ENCODE measurements at regions not wholly inside any gene's neighbourhood (a gene's known extent, or its start where the extent isn't known, plus 50 kb on each side); places are given as distances from the start of the nearest gene placed in this dataset.

- no peak for TF ChIP-seq TARDBP (IDR thresholded peaks at IDR 0.05)
- TF ChIP-seq LEF1 (IDR thresholded peaks at IDR 0.05; ENCODE audit: borderline replicate concordance) = no peak
- TF ChIP-seq FOXM1 (IDR thresholded peaks at IDR 0.05; ENCODE audit: borderline replicate concordance) = no peak
- no peak for TF ChIP-seq CTBP1 (IDR thresholded peaks at IDR 0.05; ENCODE audit: borderline replicate concordance)
- TF ChIP-seq SP1 (IDR thresholded peaks at IDR 0.05) = no peak
- TF ChIP-seq FOXA1 (IDR thresholded peaks at IDR 0.05) = no peak
- no peak for TF ChIP-seq SUZ12 (IDR thresholded peaks at IDR 0.05)
- no peak for TF ChIP-seq FOXK2 (IDR thresholded peaks at IDR 0.05)
Observed at GRCh38 chr15:85891470-85891869, 96.7 kb upstream of the KLHL25 start.

Measured in HEK293T (cell line).